HepG2 (cell line): ENCODE measurements at regions not wholly inside any gene's neighbourhood (a gene's known extent, or its start where the extent isn't known, plus 50 kb on each side); places are given as distances from the start of the nearest gene placed in this dataset.

ENCODE experiments used
- ATAC-seq: fragments of 200-7000 bp; cut with Tn5 transposase; 3 replicates; pipeline ENCODE4 v1.9.1; 2020; ENCODE audit warnings: mild to moderate bottlenecking, moderate library complexity
- BruUV-seq: library from RNA; stranded (reverse); fragments of 400-500 nt; replicated peaks from 2 replicates; lab custom pipeline; 2021; lab: Mats Ljungman, UMichigan
- CTCF ChIA-PET: fragments of 300-600 bp; formaldehyde crosslinking; extraction: SDS; loops from one replicate; lab custom pipeline; 2021; ENCODE audit warnings: low total read pairs, inconsistent platforms, low intra/inter-chr PET ratio; lab: Yijun Ruan, JAX
- POLR2A ChIA-PET: fragments of 350-600 bp; sonication (Branson Sonifier 250); formaldehyde crosslinking; loops from one replicate; lab custom pipeline; 2020; ENCODE audit warnings: antibody characterized with exemption, inconsistent platforms; lab: Yijun Ruan, JAX
- DNase-seq: peaks from one replicate; pipeline ENCODE4 v3.0.0-alpha.2; 2015; ENCODE audit warnings: low spot score
- FAIRE-seq: peaks from 3 replicates; lab custom pipeline; 2011; peaks lifted over from hg19 to GRCh38; lab: Jason Lieb, UNC
- H2AFZ ChIP-seq: one replicate; pipeline ENCODE4 v1.6.1; 2011; ENCODE audit warnings: low read length, inconsistent platforms
- H3K27ac ChIP-seq: fragments of 300-600 bp; 3 replicates; pipeline ENCODE4 v1.8.0; 2011; ENCODE audit warnings: mixed run types, mild to moderate bottlenecking, mixed read lengths, low read length, inconsistent platforms; ENCODE audit not compliant: insufficient read depth; ENCODE audit errors: extremely low read length
- H3K27me3 ChIP-seq, 2 experiments: fragments of 200-600 bp in 1 of 2; 2 replicates in 1 of 2; 3 replicates in 1 of 2; pipeline versions ENCODE4 v1.6.0 to v1.8.0; 2011; ENCODE audit warnings: low read length in 2 of 2, mild to moderate bottlenecking in 2 of 2, moderate library complexity in 2 of 2, inconsistent platforms in 1 of 2; ENCODE audit not compliant: insufficient read depth in 2 of 2, control insufficient read depth in 1 of 2
- H3K36me3 ChIP-seq, 2 experiments: fragments of 200-600 bp in 1 of 2; replicated peaks in 1 of 2; 2 replicates in 1 of 2; 3 replicates in 1 of 2; pipeline versions ENCODE4 v1.5.1 to v1.8.0; 2011; ENCODE audit warnings: low read length in 2 of 2, inconsistent platforms in 1 of 2; ENCODE audit not compliant: insufficient read depth in 2 of 2, control insufficient read depth in 1 of 2
- H3K4me1 ChIP-seq: 2 replicates; pipeline ENCODE4 v1.5.1; 2012; ENCODE audit warnings: low read length, inconsistent platforms; ENCODE audit not compliant: insufficient read depth
- H3K4me2 ChIP-seq: 2 replicates; pipeline ENCODE4 v1.6.0; 2011; ENCODE audit warnings: low read depth, low read length, inconsistent platforms
- H3K4me3 ChIP-seq, 3 experiments: fragments of 200-600 bp in 1 of 3; sonication (generic), shearing (Covaris generic) in 1 of 3; replicated peaks in 1 of 3; 2 replicates each; pipeline ENCODE4 v1.5.1; 2011 to 2016; ENCODE audit warnings: low read length in 3 of 3, inconsistent platforms in 2 of 3, low read depth in 2 of 3, mild to moderate bottlenecking in 2 of 3, control low read depth in 1 of 3, mixed read lengths in 1 of 3; ENCODE audit not compliant: insufficient read depth in 1 of 3
- H3K79me2 ChIP-seq: one replicate; pipeline ENCODE4 v1.6.1; 2011; ENCODE audit warnings: low read length, inconsistent platforms; ENCODE audit not compliant: insufficient read depth
- H3K9ac ChIP-seq: 2 replicates; pipeline ENCODE4 v1.6.0; 2011; ENCODE audit warnings: mild to moderate bottlenecking, low read depth, low read length, inconsistent platforms; ENCODE audit not compliant: insufficient read depth
- H3K9me3 ChIP-seq: 2 replicates; pipeline ENCODE4 v1.5.1; 2012; ENCODE audit warnings: mild to moderate bottlenecking, low read length
- H4K20me1 ChIP-seq: 2 replicates; pipeline ENCODE4 v1.6.0; 2011; ENCODE audit warnings: inconsistent platforms, mild to moderate bottlenecking, low read length, moderate library complexity; ENCODE audit not compliant: insufficient read depth
- FOXC1 ChIP-seq: sonication (generic); formaldehyde crosslinking; IDR thresholded peaks from 2 replicates; pipeline ENCODE4 v1.8.0; 2022; ENCODE audit warnings: mild to moderate bottlenecking, missing genetic modification reagents, borderline replicate concordance
- HNF4G ChIP-seq, 2 experiments: sonication (generic) in 1 of 2; formaldehyde crosslinking in 1 of 2; IDR thresholded peaks; 2 replicates each; pipeline versions ENCODE4 v1.4.0 to v1.6.1; 2011 to 2020; ENCODE audit warnings: borderline replicate concordance in 2 of 2, low read depth in 2 of 2, mild to moderate bottlenecking in 2 of 2, low read length in 1 of 2, missing genetic modification reagents in 1 of 2, moderate library complexity in 1 of 2
- KDM1A ChIP-seq: IDR thresholded peaks from 2 replicates; pipeline ENCODE4 v1.6.1; 2016; ENCODE audit warnings: missing compliant biosample characterization
- NCOA1 ChIP-seq: sonication (generic); formaldehyde crosslinking; IDR thresholded peaks from 2 replicates; pipeline ENCODE4 v1.9.0; 2021; ENCODE audit warnings: missing genetic modification reagents
- NRL ChIP-seq: sonication (generic); formaldehyde crosslinking; IDR thresholded peaks from 2 replicates; pipeline ENCODE4 v1.5.0; 2020; ENCODE audit warnings: missing genetic modification reagents, mild to moderate bottlenecking, moderate library complexity, borderline replicate concordance
- TCF7L2 ChIP-seq: IDR thresholded peaks from 2 replicates; pipeline ENCODE4 v1.6.1; 2011; ENCODE audit warnings: mild to moderate bottlenecking, low read depth, low read length, moderate library complexity
- TRIM24 ChIP-seq: sonication (generic); formaldehyde crosslinking; IDR thresholded peaks from 2 replicates; pipeline ENCODE4 v1.8.0; 2022; ENCODE audit warnings: mild to moderate bottlenecking, missing genetic modification reagents
- ZNF124 ChIP-seq: sonication (generic); formaldehyde crosslinking; IDR thresholded peaks from 2 replicates; pipeline ENCODE4 v1.4.0; 2020; ENCODE audit warnings: missing genetic modification reagents
- ZNF20 ChIP-seq: sonication (generic); formaldehyde crosslinking; IDR thresholded peaks from 2 replicates; pipeline ENCODE4 v1.4.0; 2020; ENCODE audit warnings: mild to moderate bottlenecking, moderate library complexity, missing genetic modification reagents
- ZNF292 ChIP-seq: sonication (generic); formaldehyde crosslinking; IDR thresholded peaks from 2 replicates; pipeline ENCODE4 v1.8.1; 2022; ENCODE audit warnings: mild to moderate bottlenecking, low read depth, missing genetic modification reagents, borderline replicate concordance
- ZNF878 ChIP-seq: sonication (generic); formaldehyde crosslinking; IDR thresholded peaks from 2 replicates; pipeline ENCODE4 v1.8.1; 2023; ENCODE audit warnings: mild to moderate bottlenecking, missing genetic modification reagents, moderate library complexity
- WGBS: methylation state at CpG from one replicate; pipeline ENCODE4 v1.1.6; 2017; ENCODE audit warnings: low lambda C conversion rate; 5-methylcytosine and 5-hydroxymethylcytosine counted together
- in situ Hi-C: cut with HindIII; loops from 2 replicates; pipeline ENCODE4 v1.10.0; 2017; ENCODE audit warnings: low pct_unique_long_range_greater_than_20kb; ENCODE audit not compliant: extremely low pct_ligation_motif_present
- intact Hi-C: fragments of 100-400 bp; cut with micrococcal nuclease; formaldehyde crosslinking; loops from one replicate; pipeline ENCODE4 v1.10.0; 2022; ENCODE audit not compliant: unreplicated experiment
- TF ChIP-seq, protein P1 (sequence below): sonication (generic); formaldehyde crosslinking; IDR thresholded peaks from 2 replicates; pipeline ENCODE4 v1.4.0; 2020; ENCODE audit warnings: missing genetic modification reagents
- TF ChIP-seq, protein P2 (sequence below): sonication (generic); formaldehyde crosslinking; IDR thresholded peaks from 2 replicates; pipeline ENCODE4 v1.4.0; 2020; ENCODE audit warnings: missing genetic modification reagents
- TF ChIP-seq, protein P3 (sequence below): sonication (generic); formaldehyde crosslinking; IDR thresholded peaks from 2 replicates; pipeline ENCODE4 v1.4.0; 2020; ENCODE audit warnings: missing genetic modification reagents, borderline replicate concordance

DNA sequence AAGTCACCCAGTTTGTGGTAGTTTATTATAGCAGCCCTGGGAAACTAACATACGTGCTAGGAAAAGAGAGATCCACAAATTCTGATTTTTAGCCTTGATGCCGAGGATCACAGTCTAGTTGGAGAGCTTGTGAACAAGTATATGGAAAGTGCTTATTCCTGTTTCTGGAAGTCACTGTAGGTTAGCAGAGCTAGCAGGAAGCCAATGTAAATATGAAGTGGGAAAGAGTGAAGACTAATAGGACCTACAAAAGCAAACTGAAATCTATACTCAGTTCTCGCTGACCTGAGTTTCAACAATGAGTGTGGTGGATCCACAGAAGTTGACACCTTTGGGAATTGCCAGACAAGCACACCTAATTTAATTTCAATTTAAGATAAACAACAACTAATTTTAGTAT is 254.9 kb downstream of the PLK2 start:
- DNase-seq (no peak), FAIRE-seq (no peak), ATAC-seq (no peak)
- Histone ChIP-seq H3K4me2 (no peak overlapping the region), H3K4me3 (no peak overlapping the region), H4K20me1 (no peaks in the 10 kb centered on the region), H3K36me3 (no peaks in the 10 kb centered on the region), H3K27me3 (no peaks in the 10 kb centered on the region), H2AFZ (no peak overlapping the region), H3K9ac (no peak overlapping the region), H3K27ac (no peak overlapping the region), H3K4me1 (no peaks in the 10 kb centered on the region), H3K9me3 (no peaks in the 10 kb centered on the region), H3K79me2 (no peaks in the 10 kb centered on the region)
- 11% methylated on average over 3 of the region's 3 CpGs for WGBS
- in situ Hi-C loops, result no loop called here
- POLR2A ChIA-PET, result no interaction called here
- BruUV-seq, result no TSS peak
- intact Hi-C loops, result no loop called here
- CTCF ChIA-PET, result no interaction called here
- TF ChIP-seq KDM1A (CRISPR knock-in tag), result no peak
- TF ChIP-seq NCOA1, result no peak
- no peak for TF ChIP-seq ZNF124
- no peak for TF ChIP-seq ZNF20
- no peak for TF ChIP-seq HNF4G (IDR thresholded peaks at IDR 0.05; ENCODE audit: borderline replicate concordance, low read depth, low read length)
- no peak for TF ChIP-seq HNF4G (CRISPR knock-in tag; IDR thresholded peaks at IDR 0.05; ENCODE audit: borderline replicate concordance, low read depth)
- TF ChIP-seq TRIM24 (CRISPR knock-in tag), result no peak
- TF ChIP-seq ZNF292 (CRISPR knock-in tag), result no peak
- TF ChIP-seq, protein P1, sequence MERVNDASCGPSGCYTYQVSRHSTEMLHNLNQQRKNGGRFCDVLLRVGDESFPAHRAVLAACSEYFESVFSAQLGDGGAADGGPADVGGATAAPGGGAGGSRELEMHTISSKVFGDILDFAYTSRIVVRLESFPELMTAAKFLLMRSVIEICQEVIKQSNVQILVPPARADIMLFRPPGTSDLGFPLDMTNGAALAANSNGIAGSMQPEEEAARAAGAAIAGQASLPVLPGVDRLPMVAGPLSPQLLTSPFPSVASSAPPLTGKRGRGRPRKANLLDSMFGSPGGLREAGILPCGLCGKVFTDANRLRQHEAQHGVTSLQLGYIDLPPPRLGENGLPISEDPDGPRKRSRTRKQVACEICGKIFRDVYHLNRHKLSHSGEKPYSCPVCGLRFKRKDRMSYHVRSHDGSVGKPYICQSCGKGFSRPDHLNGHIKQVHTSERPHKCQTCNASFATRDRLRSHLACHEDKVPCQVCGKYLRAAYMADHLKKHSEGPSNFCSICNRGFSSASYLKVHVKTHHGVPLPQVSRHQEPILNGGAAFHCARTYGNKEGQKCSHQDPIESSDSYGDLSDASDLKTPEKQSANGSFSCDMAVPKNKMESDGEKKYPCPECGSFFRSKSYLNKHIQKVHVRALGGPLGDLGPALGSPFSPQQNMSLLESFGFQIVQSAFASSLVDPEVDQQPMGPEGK (CRISPR knock-in tag), result no peak
- no peak for TF ChIP-seq TCF7L2
- TF ChIP-seq, protein P2, sequence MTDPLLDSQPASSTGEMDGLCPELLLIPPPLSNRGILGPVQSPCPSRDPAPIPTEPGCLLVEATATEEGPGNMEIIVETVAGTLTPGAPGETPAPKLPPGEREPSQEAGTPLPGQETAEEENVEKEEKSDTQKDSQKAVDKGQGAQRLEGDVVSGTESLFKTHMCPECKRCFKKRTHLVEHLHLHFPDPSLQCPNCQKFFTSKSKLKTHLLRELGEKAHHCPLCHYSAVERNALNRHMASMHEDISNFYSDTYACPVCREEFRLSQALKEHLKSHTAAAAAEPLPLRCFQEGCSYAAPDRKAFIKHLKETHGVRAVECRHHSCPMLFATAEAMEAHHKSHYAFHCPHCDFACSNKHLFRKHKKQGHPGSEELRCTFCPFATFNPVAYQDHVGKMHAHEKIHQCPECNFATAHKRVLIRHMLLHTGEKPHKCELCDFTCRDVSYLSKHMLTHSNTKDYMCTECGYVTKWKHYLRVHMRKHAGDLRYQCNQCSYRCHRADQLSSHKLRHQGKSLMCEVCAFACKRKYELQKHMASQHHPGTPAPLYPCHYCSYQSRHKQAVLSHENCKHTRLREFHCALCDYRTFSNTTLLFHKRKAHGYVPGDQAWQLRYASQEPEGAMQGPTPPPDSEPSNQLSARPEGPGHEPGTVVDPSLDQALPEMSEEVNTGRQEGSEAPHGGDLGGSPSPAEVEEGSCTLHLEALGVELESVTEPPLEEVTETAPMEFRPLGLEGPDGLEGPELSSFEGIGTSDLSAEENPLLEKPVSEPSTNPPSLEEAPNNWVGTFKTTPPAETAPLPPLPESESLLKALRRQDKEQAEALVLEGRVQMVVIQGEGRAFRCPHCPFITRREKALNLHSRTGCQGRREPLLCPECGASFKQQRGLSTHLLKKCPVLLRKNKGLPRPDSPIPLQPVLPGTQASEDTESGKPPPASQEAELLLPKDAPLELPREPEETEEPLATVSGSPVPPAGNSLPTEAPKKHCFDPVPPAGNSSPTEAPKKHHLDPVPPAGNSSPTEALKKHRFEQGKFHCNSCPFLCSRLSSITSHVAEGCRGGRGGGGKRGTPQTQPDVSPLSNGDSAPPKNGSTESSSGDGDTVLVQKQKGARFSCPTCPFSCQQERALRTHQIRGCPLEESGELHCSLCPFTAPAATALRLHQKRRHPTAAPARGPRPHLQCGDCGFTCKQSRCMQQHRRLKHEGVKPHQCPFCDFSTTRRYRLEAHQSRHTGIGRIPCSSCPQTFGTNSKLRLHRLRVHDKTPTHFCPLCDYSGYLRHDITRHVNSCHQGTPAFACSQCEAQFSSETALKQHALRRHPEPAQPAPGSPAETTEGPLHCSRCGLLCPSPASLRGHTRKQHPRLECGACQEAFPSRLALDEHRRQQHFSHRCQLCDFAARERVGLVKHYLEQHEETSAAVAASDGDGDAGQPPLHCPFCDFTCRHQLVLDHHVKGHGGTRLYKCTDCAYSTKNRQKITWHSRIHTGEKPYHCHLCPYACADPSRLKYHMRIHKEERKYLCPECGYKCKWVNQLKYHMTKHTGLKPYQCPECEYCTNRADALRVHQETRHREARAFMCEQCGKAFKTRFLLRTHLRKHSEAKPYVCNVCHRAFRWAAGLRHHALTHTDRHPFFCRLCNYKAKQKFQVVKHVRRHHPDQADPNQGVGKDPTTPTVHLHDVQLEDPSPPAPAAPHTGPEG (CRISPR knock-in tag), result no peak
- no peak for TF ChIP-seq ZNF878 (CRISPR knock-in tag)
- TF ChIP-seq FOXC1 (CRISPR knock-in tag), result no peak
- TF ChIP-seq, protein P3, sequence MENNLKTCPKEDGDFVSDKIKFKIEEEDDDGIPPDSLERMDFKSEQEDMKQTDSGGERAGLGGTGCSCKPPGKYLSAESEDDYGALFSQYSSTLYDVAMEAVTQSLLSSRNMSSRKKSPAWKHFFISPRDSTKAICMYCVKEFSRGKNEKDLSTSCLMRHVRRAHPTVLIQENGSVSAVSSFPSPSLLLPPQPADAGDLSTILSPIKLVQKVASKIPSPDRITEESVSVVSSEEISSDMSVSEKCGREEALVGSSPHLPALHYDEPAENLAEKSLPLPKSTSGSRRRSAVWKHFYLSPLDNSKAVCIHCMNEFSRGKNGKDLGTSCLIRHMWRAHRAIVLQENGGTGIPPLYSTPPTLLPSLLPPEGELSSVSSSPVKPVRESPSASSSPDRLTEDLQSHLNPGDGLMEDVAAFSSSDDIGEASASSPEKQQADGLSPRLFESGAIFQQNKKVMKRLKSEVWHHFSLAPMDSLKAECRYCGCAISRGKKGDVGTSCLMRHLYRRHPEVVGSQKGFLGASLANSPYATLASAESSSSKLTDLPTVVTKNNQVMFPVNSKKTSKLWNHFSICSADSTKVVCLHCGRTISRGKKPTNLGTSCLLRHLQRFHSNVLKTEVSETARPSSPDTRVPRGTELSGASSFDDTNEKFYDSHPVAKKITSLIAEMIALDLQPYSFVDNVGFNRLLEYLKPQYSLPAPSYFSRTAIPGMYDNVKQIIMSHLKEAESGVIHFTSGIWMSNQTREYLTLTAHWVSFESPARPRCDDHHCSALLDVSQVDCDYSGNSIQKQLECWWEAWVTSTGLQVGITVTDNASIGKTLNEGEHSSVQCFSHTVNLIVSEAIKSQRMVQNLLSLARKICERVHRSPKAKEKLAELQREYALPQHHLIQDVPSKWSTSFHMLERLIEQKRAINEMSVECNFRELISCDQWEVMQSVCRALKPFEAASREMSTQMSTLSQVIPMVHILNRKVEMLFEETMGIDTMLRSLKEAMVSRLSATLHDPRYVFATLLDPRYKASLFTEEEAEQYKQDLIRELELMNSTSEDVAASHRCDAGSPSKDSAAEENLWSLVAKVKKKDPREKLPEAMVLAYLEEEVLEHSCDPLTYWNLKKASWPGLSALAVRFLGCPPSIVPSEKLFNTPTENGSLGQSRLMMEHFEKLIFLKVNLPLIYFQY (CRISPR knock-in tag), result no peak
- TF ChIP-seq NRL (CRISPR knock-in tag), result no peak
